ENCODE measurements at regions not wholly inside any gene's neighbourhood (a gene's known extent, or its start where the extent isn't known, plus 50 kb on each side); places are given as distances from the start of the nearest gene placed in this dataset.

GRCh38 chr3:87575550-87575949 is 299.2 kb upstream of the POU1F1 start:
- intact Hi-C loops (cut with DNase I), result no loop called here
- no peaks in the 10 kb centered on the region for H3K27me3 ChIP-seq (ENCODE audit: insufficient read depth in 3 of 3, low read length in 2 of 3)
- no peaks in the 10 kb centered on the region for H3K4me1 ChIP-seq
- TF ChIP-seq CTCF (IDR thresholded peaks at IDR 0.05), result no peak
- 18 to 25% (median 20%) methylated on average over 5 of the region's 5 CpGs for WGBS, 3 donors
- ATAC-seq (no peak), DNase-seq (no peak)
- H3K27ac ChIP-seq, result no peak overlapping the region
- no peaks in the 10 kb centered on the region for H3K36me3 ChIP-seq (ENCODE audit: insufficient read depth in 1 of 2, low read depth in 1 of 2)
- no peak overlapping the region for H3K4me3 ChIP-seq
- H3K9me3 ChIP-seq, result no peaks in the 10 kb centered on the region

GRCh38 chr3:87568331-87568730 is 291.9 kb upstream of the POU1F1 start:
- H3K27ac ChIP-seq, result no peak overlapping the region
- H3K9me3 ChIP-seq, result no peaks in the 10 kb centered on the region
- H3K4me1 ChIP-seq, result no peaks in the 10 kb centered on the region
- H3K4me3 ChIP-seq, result no peak overlapping the region
- 81 to 89% (median 82%) methylated on average over 5 of the region's 5 CpGs for WGBS, 3 donors
- no peaks in the 10 kb centered on the region for H3K36me3 ChIP-seq (ENCODE audit: insufficient read depth in 1 of 2, low read depth in 1 of 2)
- TF ChIP-seq CTCF (IDR thresholded peaks at IDR 0.05), result no peak
- no peak for ATAC-seq
- intact Hi-C loops (cut with DNase I), result no loop called here
- DNase-seq, result no peak
- no peaks in the 10 kb centered on the region for H3K27me3 ChIP-seq (ENCODE audit: insufficient read depth in 3 of 3, low read length in 2 of 3)

- no peak for TF ChIP-seq CTCF (IDR thresholded peaks at IDR 0.05)
- 78 to 86% (median 86%) methylated on average over 1 of the region's 1 CpG for WGBS, 3 donors
- H3K27me3 ChIP-seq (ENCODE audit: insufficient read depth in 3 of 3, low read length in 2 of 3), result no peaks in the 10 kb centered on the region
- no peaks in the 10 kb centered on the region for H3K4me1 ChIP-seq
- no peak for ATAC-seq
- H3K4me3 ChIP-seq, result no peak overlapping the region
- no peak overlapping the region for H3K27ac ChIP-seq
- no peaks in the 10 kb centered on the region for H3K9me3 ChIP-seq
- H3K36me3 ChIP-seq (ENCODE audit: insufficient read depth in 1 of 2, low read depth in 1 of 2), result no peaks in the 10 kb centered on the region
- no peak for DNase-seq
- intact Hi-C loops (cut with DNase I), result no loop called here
Observed at GRCh38 chr3:87564438-87564837, 288.1 kb upstream of the POU1F1 start.

GRCh38 chr3:87563712-87564111 is 287.3 kb upstream of the POU1F1 start:
- Histone ChIP-seq H3K27ac (no peak overlapping the region), H3K9me3 (no peaks in the 10 kb centered on the region), H3K36me3 (ENCODE audit: insufficient read depth in 1 of 2, low read depth in 1 of 2) (no peaks in the 10 kb centered on the region), H3K4me3 (no peak overlapping the region), H3K4me1 (no peaks in the 10 kb centered on the region), H3K27me3 (ENCODE audit: insufficient read depth in 3 of 3, low read length in 2 of 3) (no peaks in the 10 kb centered on the region)
- TF ChIP-seq CTCF (IDR thresholded peaks at IDR 0.05), result no peak
- DNase-seq (no peak), ATAC-seq (no peak)
- intact Hi-C loops (cut with DNase I), result no loop called here
- 69 to 79% (median 73%) methylated on average over 4 of the region's 4 CpGs for WGBS, 3 donors

- ATAC-seq, result no peak
- WGBS, 3 donors, result 72 to 80% (median 80%) methylated on average over 3 of the region's 3 CpGs
- no peaks in the 10 kb centered on the region for H3K27me3 ChIP-seq (ENCODE audit: insufficient read depth in 3 of 3, low read length in 2 of 3)
- no peak overlapping the region for H3K4me3 ChIP-seq
- H3K36me3 ChIP-seq (ENCODE audit: insufficient read depth in 1 of 2, low read depth in 1 of 2), result no peaks in the 10 kb centered on the region
- no peak for DNase-seq
- H3K9me3 ChIP-seq, result no peaks in the 10 kb centered on the region
- no peak for TF ChIP-seq CTCF (IDR thresholded peaks at IDR 0.05)
- intact Hi-C loops (cut with DNase I), result no loop called here
- H3K27ac ChIP-seq, result no peak overlapping the region
- H3K4me1 ChIP-seq, result no peaks in the 10 kb centered on the region
Observed at GRCh38 chr3:87558492-87558891, 282.1 kb upstream of the POU1F1 start.
